ENCODE measurements at regions not wholly inside any gene's neighbourhood (a gene's known extent, or its start where the extent isn't known, plus 50 kb on each side); places are given as distances from the start of the nearest gene placed in this dataset.

GRCh38 chr4:28709891-28710290, 1849.2 kb downstream of the STIM2 start:
- intact Hi-C loops (cut with DNase I, micrococcal nuclease) = no loop called here
- ChIA-PET POLR2A (no interaction called here), CTCF (no interaction called here)
- DNase-seq = no peak
- Histone ChIP-seq H3K9me3 (ENCODE audit: control insufficient read depth in 1 of 2, insufficient read depth in 1 of 2, low read length in 2 of 2) (peaks cover 0 to 3% of the 10 kb centered on the region in 2 experiments), H3K4me1 (ENCODE audit: insufficient read depth, low read length) (no peaks in the 10 kb centered on the region), H3K27me3 (ENCODE audit: control insufficient read depth in 1 of 2, insufficient read depth in 2 of 2, low read length in 2 of 2) (no peaks in the 10 kb centered on the region), H3K27ac (ENCODE audit: low read depth in 1 of 2, low read length in 2 of 2) (no peak overlapping the region), H3K36me3 (ENCODE audit: insufficient read depth, low read length) (no peaks in the 10 kb centered on the region), H3K4me3 (ENCODE audit: low read length) (no peak overlapping the region)
- H3K9me3 Mint-ChIP-seq = peaks cover 3% of the 10 kb centered on the region
- no peak overlapping the region for H3K27ac Mint-ChIP-seq
- no peak for TF ChIP-seq CTCF (IDR thresholded peaks at IDR 0.05)
- no peaks in the 10 kb centered on the region for H3K4me1 Mint-ChIP-seq (ENCODE audit: low read depth)
- no peak for ATAC-seq (ENCODE audit: poor library complexity)
- H3K4me3 Mint-ChIP-seq = no peak overlapping the region
- no peaks in the 10 kb centered on the region for H3K36me3 Mint-ChIP-seq (ENCODE audit: low read depth)
- H3K27me3 Mint-ChIP-seq = no peaks in the 10 kb centered on the region

- ChIA-PET POLR2A (no interaction called here), CTCF (no interaction called here)
- Histone ChIP-seq H3K4me1 (ENCODE audit: insufficient read depth, low read length) (no peaks in the 10 kb centered on the region), H3K27me3 (ENCODE audit: control insufficient read depth in 1 of 2, insufficient read depth in 2 of 2, low read length in 2 of 2) (no peaks in the 10 kb centered on the region), H3K36me3 (ENCODE audit: insufficient read depth, low read length) (no peaks in the 10 kb centered on the region), H3K9me3 (ENCODE audit: control insufficient read depth in 1 of 2, insufficient read depth in 1 of 2, low read length in 2 of 2) (no peaks in the 10 kb centered on the region), H3K4me3 (ENCODE audit: low read length) (no peak overlapping the region), H3K27ac (ENCODE audit: low read depth in 1 of 2, low read length in 2 of 2) (no peak overlapping the region)
- Mint-ChIP-seq H3K9me3 (peaks cover 11% of the 10 kb centered on the region), H3K27me3 (no peaks in the 10 kb centered on the region), H3K27ac (no peak overlapping the region), H3K4me3 (no peak overlapping the region), H3K4me1 (ENCODE audit: low read depth) (no peaks in the 10 kb centered on the region), H3K36me3 (ENCODE audit: low read depth) (no peaks in the 10 kb centered on the region)
- intact Hi-C loops (cut with DNase I, micrococcal nuclease) = no loop called here
- TF ChIP-seq CTCF (IDR thresholded peaks at IDR 0.05) = no peak
- DNase-seq (no peak), ATAC-seq (ENCODE audit: poor library complexity) (no peak)
These were observed 1862.7 kb downstream of the STIM2 start for GRCh38 chr4:28723371-28723770.

GRCh38 chr4:28724239-28724638, 1863.6 kb downstream of the STIM2 start:
- Histone ChIP-seq H3K4me1 (ENCODE audit: insufficient read depth, low read length) (no peaks in the 10 kb centered on the region), H3K4me3 (ENCODE audit: low read length) (no peak overlapping the region), H3K9me3 (ENCODE audit: control insufficient read depth in 1 of 2, insufficient read depth in 1 of 2, low read length in 2 of 2) (no peaks in the 10 kb centered on the region), H3K27ac (ENCODE audit: low read depth in 1 of 2, low read length in 2 of 2) (no peak overlapping the region), H3K36me3 (ENCODE audit: insufficient read depth, low read length) (no peaks in the 10 kb centered on the region), H3K27me3 (ENCODE audit: control insufficient read depth in 1 of 2, insufficient read depth in 2 of 2, low read length in 2 of 2) (no peaks in the 10 kb centered on the region)
- DNase-seq (no peak), ATAC-seq (ENCODE audit: poor library complexity) (no peak)
- no peak overlapping the region for H3K4me3 Mint-ChIP-seq
- no peak for TF ChIP-seq CTCF (IDR thresholded peaks at IDR 0.05)
- H3K4me1 Mint-ChIP-seq (ENCODE audit: low read depth) = no peaks in the 10 kb centered on the region
- intact Hi-C loops (cut with DNase I, micrococcal nuclease) = no loop called here
- ChIA-PET POLR2A (no interaction called here), CTCF (no interaction called here)
- no peak overlapping the region for H3K27ac Mint-ChIP-seq
- no peaks in the 10 kb centered on the region for H3K27me3 Mint-ChIP-seq
- H3K36me3 Mint-ChIP-seq (ENCODE audit: low read depth) = no peaks in the 10 kb centered on the region
- peaks cover 15% of the 10 kb centered on the region for H3K9me3 Mint-ChIP-seq

Measured in CD4-positive, alpha-beta T cell (primary cell).